Left ventricle myocardium inferior (tissue), 1 donor: ENCODE measurements at regions not wholly inside any gene's neighbourhood (a gene's known extent, or its start where the extent isn't known, plus 50 kb on each side); places are given as distances from the start of the nearest gene placed in this dataset.

Source experiments
- DNase-seq: peaks from one replicate; pipeline ENCODE4 v3.0.0-alpha.2; 2020
- H3K27ac ChIP-seq: fragments of 200-600 bp; replicated peaks from 2 replicates; pipeline ENCODE4 v1.8.0; 2021
- H3K27me3 ChIP-seq: fragments of 200-600 bp; 2 replicates; pipeline ENCODE4 v1.8.0; 2021; ENCODE audit warnings: low read depth
- H3K36me3 ChIP-seq: fragments of 200-600 bp; 2 replicates; pipeline ENCODE4 v1.8.0; 2021
- H3K4me1 ChIP-seq: fragments of 200-600 bp; 2 replicates; pipeline ENCODE4 v1.8.0; 2021
- H3K4me3 ChIP-seq: fragments of 200-600 bp; 2 replicates; pipeline ENCODE4 v1.8.0; 2021; ENCODE audit warnings: mild to moderate bottlenecking, moderate library complexity
- H3K9me3 ChIP-seq: fragments of 200-600 bp; replicated peaks from 2 replicates; pipeline ENCODE4 v1.8.0; 2021
- CTCF ChIP-seq: fragments of 200-600 bp; IDR thresholded peaks from 2 replicates; pipeline ENCODE4 v1.8.0; 2021; ENCODE audit warnings: antibody characterized with exemption, mild to moderate bottlenecking, borderline replicate concordance
- intact Hi-C: fragments of 100-400 bp; cut with micrococcal nuclease; formaldehyde crosslinking; loops from one replicate; pipeline ENCODE4 v1.11.0; 2022
- donor health status: DM: no; HTN: yes; CAD: no; lungs with severe emphysema.

GRCh38 chr10:125567529-125567928 is 115.4 kb downstream of the TEX36 start:
- no peak for TF ChIP-seq CTCF
- Histone ChIP-seq H3K27me3 (peaks cover 52% of the 10 kb centered on the region), H3K27ac (no peak overlapping the region), H3K4me1 (no peaks in the 10 kb centered on the region), H3K9me3 (no peaks in the 10 kb centered on the region), H3K4me3 (no peak overlapping the region), H3K36me3 (no peaks in the 10 kb centered on the region)
- DNase-seq, result no peak
- intact Hi-C loops, result no loop called here

GRCh38 chr10:125565046-125565445 is 117.9 kb downstream of the TEX36 start:
- no peaks in the 10 kb centered on the region for H3K4me1 ChIP-seq
- intact Hi-C loops, result no loop called here
- H3K27me3 ChIP-seq, result peaks cover 66% of the 10 kb centered on the region
- no peak overlapping the region for H3K27ac ChIP-seq
- TF ChIP-seq CTCF, result no peak
- no peaks in the 10 kb centered on the region for H3K36me3 ChIP-seq
- no peak overlapping the region for H3K4me3 ChIP-seq
- no peak for DNase-seq
- H3K9me3 ChIP-seq, result no peaks in the 10 kb centered on the region

- Histone ChIP-seq H3K4me1 (no peaks in the 10 kb centered on the region), H3K27me3 (peaks cover 66% of the 10 kb centered on the region), H3K36me3 (no peaks in the 10 kb centered on the region), H3K9me3 (no peaks in the 10 kb centered on the region), H3K27ac (no peak overlapping the region), H3K4me3 (no peak overlapping the region)
- no peak for DNase-seq
- TF ChIP-seq CTCF, result no peak
- intact Hi-C loops, result no loop called here
Measured at GRCh38 chr10:125564570-125564969, 118.4 kb downstream of the TEX36 start.

- no peak for DNase-seq
Measured at GRCh38 chr10:125562737-125563136, 120.2 kb downstream of the TEX36 start.

GRCh38 chr10:125560947-125561346 is 122.0 kb downstream of the TEX36 start:
- Histone ChIP-seq H3K9me3 (no peaks in the 10 kb centered on the region), H3K27me3 (peaks cover 70% of the 10 kb centered on the region), H3K27ac (no peak overlapping the region), H3K36me3 (no peaks in the 10 kb centered on the region), H3K4me3 (no peak overlapping the region), H3K4me1 (no peaks in the 10 kb centered on the region)
- TF ChIP-seq CTCF, result no peak
- no peak for DNase-seq
- intact Hi-C loops, result no loop called here

More at GRCh38 chr10:125562737-125563136, 120.2 kb downstream of the TEX36 start:
- intact Hi-C loops, result no loop called here
- Histone ChIP-seq H3K4me1 (no peaks in the 10 kb centered on the region), H3K27ac (no peak overlapping the region), H3K36me3 (no peaks in the 10 kb centered on the region), H3K4me3 (no peak overlapping the region), H3K9me3 (no peaks in the 10 kb centered on the region), H3K27me3 (peaks cover 66% of the 10 kb centered on the region)
- no peak for TF ChIP-seq CTCF

- Histone ChIP-seq H3K9me3 (no peaks in the 10 kb centered on the region), H3K27ac (no peak overlapping the region), H3K36me3 (no peaks in the 10 kb centered on the region), H3K4me1 (no peaks in the 10 kb centered on the region), H3K4me3 (no peak overlapping the region), H3K27me3 (peaks cover 64% of the 10 kb centered on the region)
- DNase-seq, result no peak
- TF ChIP-seq CTCF, result no peak
- intact Hi-C loops, result no loop called here
Measured at GRCh38 chr10:125559210-125559609, 123.8 kb downstream of the TEX36 start.
